ENCODE measurements at regions not wholly inside any gene's neighbourhood (a gene's known extent, or its start where the extent isn't known, plus 50 kb on each side); places are given as distances from the start of the nearest gene placed in this dataset.

- POLR2A ChIA-PET, result no interaction called here
- CTCF ChIA-PET, result no interaction called here
These were observed 318.6 kb upstream of the RGMB start for GRCh38 chr5:98454904-98455303.

GRCh38 chr5:98455665-98456064 is 317.8 kb upstream of the RGMB start:
- ChIA-PET CTCF (no interaction called here), POLR2A (no interaction called here)

GRCh38 chr5:98458004-98458403 is 315.5 kb upstream of the RGMB start:
- ChIA-PET POLR2A (no interaction called here), CTCF (no interaction called here)

DNA sequence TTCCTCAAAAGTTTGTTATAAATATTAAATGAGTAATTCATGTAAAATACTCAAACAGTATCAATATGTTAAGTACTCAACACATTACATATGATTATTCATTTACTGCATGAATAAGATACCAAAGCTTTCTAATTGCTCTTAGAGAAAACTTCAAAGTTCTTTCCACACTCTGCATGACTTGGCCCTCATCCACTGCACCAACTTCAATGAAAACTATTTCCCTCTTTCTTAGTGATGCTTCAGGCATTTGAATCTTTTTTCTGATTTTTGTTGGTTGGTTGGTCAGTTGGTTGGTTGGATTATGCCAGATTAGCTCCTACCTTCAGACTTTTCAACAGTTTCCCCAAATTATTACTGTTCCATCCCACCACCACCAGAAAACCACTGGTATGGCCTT is 314.7 kb upstream of the RGMB start:
- ChIA-PET POLR2A (no interaction called here), CTCF (no interaction called here)

- ChIA-PET POLR2A (no interaction called here), CTCF (no interaction called here)
These were observed 312.9 kb upstream of the RGMB start for GRCh38 chr5:98460536-98460935.

DNA sequence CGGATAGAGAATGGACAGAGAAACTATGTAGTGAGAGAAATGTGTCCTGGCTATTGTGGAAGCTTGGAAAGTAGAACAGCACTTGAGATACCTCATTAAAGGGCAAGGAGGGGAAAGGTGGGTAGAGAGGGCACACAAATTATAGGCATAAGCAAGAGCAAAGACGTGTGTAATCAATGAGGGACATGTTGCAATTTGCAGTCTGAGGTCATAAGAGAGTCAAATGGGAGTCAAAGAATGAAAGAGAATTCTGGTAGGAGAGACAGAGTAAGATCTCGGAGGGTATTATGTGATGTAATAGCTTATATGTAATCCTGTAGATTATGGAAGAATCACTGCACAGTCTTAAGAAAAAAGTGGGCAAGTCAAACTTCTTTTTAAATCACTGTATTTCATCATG is 312.0 kb upstream of the RGMB start:
- CTCF ChIA-PET, result no interaction called here
- POLR2A ChIA-PET, result no interaction called here

- CTCF ChIA-PET, result no interaction called here
- POLR2A ChIA-PET, result no interaction called here
These were observed 310.2 kb upstream of the RGMB start for GRCh38 chr5:98463222-98463621.

DNA sequence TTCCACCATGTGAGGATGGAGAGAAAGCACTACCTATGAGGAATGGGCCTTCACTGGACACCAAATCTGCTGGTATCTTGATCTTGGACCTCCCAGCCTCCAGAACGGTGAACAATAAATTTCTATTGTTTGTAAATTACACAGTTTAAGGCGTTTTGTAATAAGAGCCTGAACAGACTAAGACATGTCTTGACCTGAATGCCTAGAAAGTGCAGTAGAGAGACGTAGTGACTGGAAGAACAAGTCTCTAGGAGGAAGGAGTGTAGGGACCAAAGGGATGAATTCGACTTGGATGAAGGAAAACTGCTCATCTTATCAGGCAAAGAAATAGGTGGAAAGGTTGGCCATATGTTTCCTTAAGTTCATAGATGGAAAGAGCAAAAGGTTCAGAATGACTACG is 309.8 kb upstream of the RGMB start:
- CTCF ChIA-PET, result no interaction called here
- POLR2A ChIA-PET, result no interaction called here

DNA sequence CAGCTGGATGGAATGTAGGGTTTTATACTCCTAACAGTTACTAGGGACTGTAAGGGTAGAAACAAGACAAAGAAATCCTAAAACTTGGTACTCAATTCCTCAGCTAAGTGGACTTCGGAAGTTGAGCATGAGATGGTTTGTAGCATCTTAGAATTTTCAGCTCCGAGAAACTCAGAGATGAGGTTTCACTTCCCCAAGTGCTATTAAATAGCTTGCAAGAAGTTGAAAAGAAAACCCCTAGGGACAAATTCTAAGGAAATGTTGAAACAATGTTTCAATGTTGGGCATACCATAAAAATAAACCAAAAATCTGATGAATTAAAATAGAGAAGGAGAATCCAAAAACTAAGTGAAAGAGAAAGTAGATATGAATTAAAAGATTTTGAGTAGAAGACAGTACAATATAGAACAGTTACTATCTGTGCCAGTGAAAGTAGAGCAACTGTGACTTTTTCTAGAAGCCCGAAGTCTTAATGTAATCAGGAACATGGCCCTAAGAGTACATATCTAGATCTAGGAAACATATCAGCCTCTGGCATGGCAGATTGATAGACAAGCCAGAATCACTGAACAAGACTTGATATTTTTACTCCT is 308.6 kb upstream of the RGMB start:
- ChIA-PET POLR2A (no interaction called here), CTCF (no interaction called here)

- ChIA-PET POLR2A (no interaction called here), CTCF (no interaction called here)
These were observed 305.1 kb upstream of the RGMB start for GRCh38 chr5:98468188-98468869.

- POLR2A ChIA-PET, result no interaction called here
- CTCF ChIA-PET, result no interaction called here
These were observed 302.7 kb upstream of the RGMB start for GRCh38 chr5:98470747-98471146.

- ChIA-PET POLR2A (no interaction called here), CTCF (no interaction called here)
These were observed 302.0 kb upstream of the RGMB start for GRCh38 chr5:98471458-98471857.

- ChIA-PET CTCF (no interaction called here), POLR2A (no interaction called here)
These were observed 299.2 kb upstream of the RGMB start for GRCh38 chr5:98474216-98474615.

DNA sequence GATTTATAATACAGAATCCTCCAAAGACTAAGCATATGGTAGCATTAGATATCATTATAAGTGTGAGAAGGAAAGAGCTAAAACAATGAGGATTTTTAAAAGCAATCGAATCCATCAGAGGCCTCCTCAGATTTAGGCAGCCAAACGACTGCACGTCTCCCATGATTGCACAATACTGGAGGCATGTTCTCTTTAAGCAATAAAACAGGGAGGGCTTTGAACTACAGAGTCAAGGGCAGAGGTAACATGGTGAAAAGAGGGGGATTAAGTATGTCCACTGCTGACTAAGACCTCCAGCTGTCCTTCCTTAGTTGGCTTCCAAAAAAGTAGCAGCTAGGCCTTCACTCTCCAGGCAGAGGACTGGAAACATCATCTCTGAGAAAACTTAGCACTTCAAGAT is 298.7 kb upstream of the RGMB start:
- CTCF ChIA-PET, result no interaction called here

GRCh38 chr5:98482321-98483300 is 290.9 kb upstream of the RGMB start:
- POLR2A ChIA-PET, result no interaction called here
- CTCF ChIA-PET, result no interaction called here

More for the DNA sequence above, 298.7 kb upstream of the RGMB start:
- POLR2A ChIA-PET, result no interaction called here

- ChIA-PET CTCF (no interaction called here), POLR2A (no interaction called here)
These were observed 290.2 kb upstream of the RGMB start for GRCh38 chr5:98483301-98483685.

- CTCF ChIA-PET, result interaction anchor here (0.5 kb wide), 1 partner anchor 567 kb away, joined by 4 read pairs; no protein-coding TSS in a partner anchor
- POLR2A ChIA-PET, result no interaction called here
These were observed 284.4 kb upstream of the RGMB start for GRCh38 chr5:98489021-98489420.

DNA sequence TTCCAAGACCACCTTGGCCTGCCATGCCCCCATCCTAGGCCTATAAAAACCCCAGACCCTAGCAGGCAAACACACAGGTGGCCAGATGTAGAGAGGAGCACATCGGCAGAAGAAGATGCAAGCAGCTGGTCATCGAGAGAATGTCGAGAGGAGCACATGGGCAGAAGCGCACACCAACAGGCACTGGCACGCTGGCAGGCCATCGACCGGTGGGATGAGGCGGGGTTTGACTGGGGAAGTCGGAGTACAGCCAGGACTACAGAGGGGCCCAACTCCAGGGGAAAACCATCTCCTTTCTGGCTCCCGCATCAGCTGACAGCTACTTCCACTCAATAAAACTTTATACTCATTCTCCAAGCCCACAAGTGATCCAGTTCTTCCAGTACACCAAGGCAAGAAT is 283.1 kb upstream of the RGMB start:
- POLR2A ChIA-PET, result no interaction called here
- CTCF ChIA-PET, result no interaction called here

DNA sequence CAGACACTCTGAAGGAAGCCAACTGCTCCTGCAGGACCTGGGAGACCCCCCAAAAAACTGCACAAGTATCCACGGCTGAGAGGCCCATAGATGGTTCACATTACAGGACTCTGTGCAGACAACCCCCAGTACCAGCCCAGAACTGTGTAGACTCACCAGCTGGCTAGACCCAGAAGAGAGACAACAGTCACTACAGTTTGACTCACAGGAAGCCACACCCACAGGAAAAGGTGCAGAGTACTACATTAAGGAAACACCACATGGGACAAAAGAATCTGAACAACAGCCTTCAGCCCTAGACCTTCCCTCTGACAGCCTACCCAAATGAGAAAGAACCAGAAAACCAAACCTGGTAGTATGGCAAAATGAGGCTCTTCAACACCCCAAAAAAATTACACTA is 281.2 kb upstream of the RGMB start:
- POLR2A ChIA-PET, result no interaction called here
- CTCF ChIA-PET, result no interaction called here

GRCh38 chr5:98497418-98497817 is 276.0 kb upstream of the RGMB start:
- ChIA-PET POLR2A (no interaction called here), CTCF (no interaction called here)

DNA sequence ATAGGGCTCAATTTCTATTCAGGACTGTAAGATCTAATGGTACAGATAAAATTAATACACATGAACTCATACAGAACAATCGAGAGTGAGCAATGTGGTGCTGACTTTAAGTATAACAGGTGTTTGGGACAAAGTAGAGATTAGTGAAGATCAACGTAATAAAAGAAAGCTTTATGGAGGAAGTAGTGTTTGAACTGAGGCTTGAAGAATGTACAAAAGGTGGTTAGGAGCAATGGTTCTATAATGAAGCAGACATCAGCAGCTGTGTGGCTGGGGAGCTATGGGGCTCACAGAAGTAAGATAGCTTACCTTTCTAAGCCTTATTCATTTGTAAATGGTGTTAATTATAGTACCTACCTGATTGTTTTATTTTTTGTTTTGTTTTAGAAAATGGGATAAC is 275.4 kb upstream of the RGMB start:
- POLR2A ChIA-PET, result no interaction called here
- CTCF ChIA-PET, result no interaction called here

All from activated CD8-positive, alpha-beta memory T cell treated with anti-CD3 and anti-CD28 coated beads for 36 hours (primary cell).